ENCODE measurements at regions not wholly inside any gene's neighbourhood (a gene's known extent, or its start where the extent isn't known, plus 50 kb on each side); places are given as distances from the start of the nearest gene placed in this dataset.
A peak's percentile ranks its signal among the peaks of the same experiment; 100 is the strongest.
"Not testable (repeated sequence)": the region's sequence is repeated elsewhere in the genome, so short reads cannot be mapped to it uniquely, and the experiment has no call there.

DNA sequence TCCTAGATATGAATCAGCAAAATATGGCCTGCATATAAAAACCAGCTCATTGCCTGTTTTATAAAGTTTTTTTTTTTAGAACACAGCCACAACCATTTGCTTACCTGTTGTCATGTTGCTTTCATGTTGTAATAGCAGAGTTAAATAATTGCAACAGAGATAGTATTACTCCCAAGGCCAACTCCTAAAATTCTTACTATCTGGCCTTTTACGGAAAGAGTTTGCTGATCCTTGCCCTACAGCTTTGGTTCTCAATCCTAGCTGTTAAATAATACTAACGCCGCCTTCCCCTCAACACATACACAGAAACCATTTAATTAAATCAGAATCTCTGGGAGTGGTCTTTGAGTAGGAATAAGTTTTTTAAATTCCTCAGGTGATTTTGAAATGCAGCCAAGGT, 231.3 kb upstream of the TET2 start:
- intact Hi-C loops (cut with DNase I), result no loop called here
- DNase-seq (ENCODE audit: missing footprints) (no peak), ATAC-seq (no peak)

DNA sequence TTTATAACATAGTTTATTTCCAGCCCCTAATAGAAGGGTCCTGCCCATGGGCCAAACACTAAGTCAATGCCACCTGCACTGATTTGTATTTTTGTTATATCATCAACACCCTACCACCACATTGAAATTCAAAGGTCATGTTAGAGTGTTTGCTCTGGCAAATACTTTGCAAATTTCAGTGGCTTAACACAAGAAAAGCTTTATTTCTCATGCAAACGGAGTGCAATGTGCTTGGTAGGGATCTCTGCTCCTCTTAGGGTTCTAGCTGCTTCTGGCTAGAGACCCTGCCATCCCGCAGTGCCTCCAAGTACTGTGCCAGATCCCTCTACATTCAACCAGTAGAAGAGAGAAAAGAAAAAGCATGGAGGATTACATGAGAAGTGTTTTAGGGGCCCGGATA, 230.8 kb upstream of the TET2 start:
- intact Hi-C loops (cut with DNase I), result no loop called here
- ATAC-seq (no peak), DNase-seq (ENCODE audit: missing footprints) (no peak)

DNA sequence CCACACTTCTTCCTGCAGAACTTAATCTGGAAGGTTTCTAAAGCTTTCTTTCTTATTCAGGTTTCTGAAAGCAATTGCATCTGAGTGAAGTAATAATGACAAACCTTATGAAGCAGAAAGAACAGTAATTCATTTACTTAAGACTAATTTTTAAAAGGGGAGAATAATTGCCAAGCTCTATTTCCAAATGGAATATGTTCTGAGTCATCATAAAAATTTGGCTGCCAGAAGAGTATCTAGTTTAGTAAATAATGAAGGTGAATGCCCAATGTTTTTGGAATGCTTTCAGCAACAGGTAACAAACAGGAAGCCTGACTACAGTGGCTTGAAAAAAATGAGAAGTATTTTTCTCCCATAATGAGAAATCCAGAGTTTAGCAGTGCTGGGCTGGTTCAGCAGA, 227.3 kb upstream of the TET2 start:
- DNase-seq (ENCODE audit: missing footprints), result no peak
- intact Hi-C loops (cut with DNase I), result no loop called here
- no peak for ATAC-seq

DNA sequence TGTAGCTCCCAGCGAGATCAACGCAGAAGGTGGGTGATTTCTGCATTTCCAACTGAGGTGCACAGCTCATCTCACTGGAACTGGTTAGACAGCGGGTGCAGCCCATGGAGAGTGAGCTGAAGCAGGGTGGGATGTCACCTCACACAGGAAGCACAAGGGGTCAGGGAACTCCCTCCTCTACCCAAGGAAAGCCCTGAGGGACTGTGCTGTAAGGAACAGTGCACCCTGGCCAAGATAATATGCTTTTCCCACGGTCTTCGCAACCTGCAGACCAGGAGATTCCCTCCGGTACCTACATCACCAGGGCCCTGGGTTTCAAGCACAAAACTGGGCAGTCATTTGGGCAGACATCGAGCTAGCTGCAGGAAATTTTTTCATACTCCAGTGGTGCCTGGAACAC, 216.4 kb upstream of the TET2 start:
- ATAC-seq (no peak), DNase-seq (ENCODE audit: missing footprints) (no peak)
- intact Hi-C loops (cut with DNase I), result no loop called here

DNA sequence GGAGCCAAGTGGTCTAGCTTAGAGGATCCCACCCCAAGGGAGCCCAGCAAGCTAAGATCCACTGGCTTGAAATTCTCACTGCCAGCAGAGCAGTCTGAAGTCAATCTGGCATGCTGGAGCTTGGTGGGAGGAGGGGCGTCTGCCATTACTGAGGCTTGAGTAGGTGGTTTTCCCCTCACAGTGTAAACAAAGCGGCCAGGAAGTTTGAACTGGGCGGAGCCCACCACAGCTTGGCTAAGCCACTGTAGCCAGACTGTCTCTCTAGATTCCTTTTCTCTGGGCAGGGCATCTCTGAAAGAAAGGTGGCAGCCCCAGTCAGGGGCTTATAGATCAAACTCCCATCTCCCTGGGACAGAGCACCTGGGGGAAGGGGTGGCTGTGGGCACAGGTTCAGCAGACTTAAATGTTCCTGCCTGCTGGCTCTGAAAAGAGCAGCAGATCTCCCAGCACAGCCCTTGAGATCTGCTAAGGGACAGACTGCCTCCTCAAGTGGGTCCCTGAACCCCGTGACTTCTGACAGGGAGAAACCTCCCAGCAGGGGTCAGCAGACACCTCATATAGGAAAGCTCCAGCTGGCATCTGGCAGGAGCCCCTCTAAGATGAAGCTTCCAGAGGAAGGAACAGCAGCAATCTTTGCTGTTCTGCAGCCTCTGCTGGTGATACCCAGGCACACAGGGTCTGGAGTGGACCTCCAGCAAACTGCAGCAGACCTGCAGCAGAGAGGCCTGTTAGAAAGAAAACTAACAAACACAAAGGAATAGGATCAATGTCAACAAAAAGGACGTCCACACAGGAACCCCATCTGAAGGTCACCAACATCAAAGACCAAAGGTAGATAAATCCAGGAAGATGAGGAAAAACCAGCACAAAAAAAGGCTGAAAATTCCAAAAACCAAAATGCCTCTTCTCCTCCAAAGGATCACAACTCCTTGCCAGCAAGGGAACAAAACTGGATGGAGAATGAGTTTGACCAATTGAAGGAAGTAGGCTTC, 215.6 kb upstream of the TET2 start:
- intact Hi-C loops (cut with DNase I), result not testable (repeated sequence)
- peak; percentile 44 for DNase-seq (ENCODE audit: missing footprints)

DNA sequence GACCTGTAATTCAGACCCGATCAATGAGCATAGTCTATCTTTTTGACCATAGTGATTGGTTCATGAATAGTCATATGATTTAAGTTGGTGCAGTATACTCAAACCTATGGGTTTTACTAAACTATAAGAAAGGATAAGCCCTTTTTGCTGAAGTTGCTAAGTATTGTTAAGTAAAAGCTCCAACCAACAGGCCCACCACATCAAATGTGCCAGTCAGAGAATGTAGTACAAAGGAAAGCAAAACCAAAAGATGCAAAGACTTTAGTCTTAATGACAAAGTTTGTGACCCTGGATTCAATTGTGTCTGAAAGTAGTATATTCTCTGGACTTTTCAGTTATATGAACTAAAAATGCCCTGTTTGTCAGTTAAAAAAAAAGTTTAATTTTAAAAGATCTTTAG, 208.1 kb upstream of the TET2 start:
- ATAC-seq, result no peak
- intact Hi-C loops (cut with DNase I), result no loop called here
- no peak for DNase-seq (ENCODE audit: missing footprints)

More for the DNA sequence above, 215.6 kb upstream of the TET2 start:
- ATAC-seq, result not testable (repeated sequence)

DNA sequence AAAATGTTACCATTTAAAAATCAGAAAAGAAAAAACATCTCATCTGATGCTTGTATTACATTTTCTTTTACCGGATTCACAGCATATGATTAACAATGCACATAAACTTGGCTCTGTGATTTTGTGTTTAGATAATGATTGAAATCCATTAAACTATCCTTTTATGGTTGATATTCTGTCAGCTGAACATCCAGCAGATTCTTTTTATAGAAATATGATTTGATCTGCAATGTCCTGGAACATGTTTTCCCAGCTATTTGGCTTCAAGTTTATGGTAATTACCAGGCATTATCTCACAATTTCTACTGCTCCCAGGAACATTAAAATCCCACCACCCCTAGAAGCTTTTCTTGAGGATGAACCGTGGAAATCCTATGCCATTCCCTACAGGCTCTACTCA, 205.7 kb upstream of the TET2 start:
- intact Hi-C loops (cut with DNase I), result no loop called here
- DNase-seq (ENCODE audit: missing footprints), result no peak
- no peak for ATAC-seq

DNA sequence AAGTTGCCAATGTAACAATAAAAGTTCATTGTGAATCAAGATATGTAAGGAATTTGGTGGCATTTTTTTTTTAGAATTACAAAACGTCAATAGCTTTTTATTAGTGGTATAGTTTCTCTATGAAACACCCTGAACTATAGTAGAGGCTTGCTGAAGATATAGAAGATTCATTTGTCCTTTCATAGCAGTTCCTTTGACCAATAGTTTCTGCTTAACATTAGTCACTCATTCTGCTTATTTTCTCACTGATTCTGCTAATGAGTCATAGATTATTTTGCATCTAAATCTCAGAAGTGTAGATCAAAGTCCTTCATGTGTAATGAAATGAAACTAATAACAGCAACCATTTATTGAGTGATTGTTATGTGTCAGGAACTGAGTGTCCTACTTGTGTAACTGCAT, 205.0 kb upstream of the TET2 start:
- ATAC-seq, result no peak

DNA sequence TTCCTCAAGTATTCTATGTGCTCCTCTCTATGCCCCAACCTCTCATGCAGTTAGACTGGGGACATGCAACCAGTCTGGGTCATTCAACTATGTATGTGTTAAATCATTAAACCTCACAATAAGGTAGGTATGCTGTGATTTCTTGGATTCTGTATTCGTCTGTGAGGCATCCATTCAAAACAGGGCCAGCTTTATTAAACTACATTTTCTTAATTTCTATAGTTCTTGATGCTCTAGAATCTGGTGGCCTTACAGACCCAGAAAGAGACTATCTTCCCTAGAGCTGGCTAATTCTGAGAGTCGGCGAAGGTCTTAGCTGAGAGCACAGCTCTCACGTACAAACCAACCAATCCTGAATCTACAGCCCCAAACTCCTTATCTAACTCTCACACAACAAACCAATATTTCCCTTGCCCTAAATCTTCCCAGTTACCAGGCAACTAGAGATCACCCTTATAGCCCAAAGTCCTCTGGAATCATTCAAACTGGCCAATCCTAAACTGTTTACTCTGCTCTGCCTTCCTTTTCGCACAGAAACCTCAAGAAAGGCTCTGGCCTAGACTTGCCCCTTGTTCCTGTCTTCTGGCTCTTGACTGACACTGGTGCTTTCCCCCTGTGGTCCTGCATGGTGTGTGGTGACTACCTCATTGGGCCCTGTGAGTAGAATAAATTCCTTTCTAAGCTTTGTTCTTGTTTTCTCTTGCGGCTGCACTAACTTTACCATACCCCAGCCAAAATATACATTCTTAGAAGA, 203.5 kb upstream of the TET2 start:
- intact Hi-C loops (cut with DNase I), result no loop called here
- no peak for DNase-seq (ENCODE audit: missing footprints)
- no peak for ATAC-seq

More for the DNA sequence above, 205.0 kb upstream of the TET2 start:
- intact Hi-C loops (cut with DNase I), result no loop called here
- no peak for DNase-seq (ENCODE audit: missing footprints)

DNA sequence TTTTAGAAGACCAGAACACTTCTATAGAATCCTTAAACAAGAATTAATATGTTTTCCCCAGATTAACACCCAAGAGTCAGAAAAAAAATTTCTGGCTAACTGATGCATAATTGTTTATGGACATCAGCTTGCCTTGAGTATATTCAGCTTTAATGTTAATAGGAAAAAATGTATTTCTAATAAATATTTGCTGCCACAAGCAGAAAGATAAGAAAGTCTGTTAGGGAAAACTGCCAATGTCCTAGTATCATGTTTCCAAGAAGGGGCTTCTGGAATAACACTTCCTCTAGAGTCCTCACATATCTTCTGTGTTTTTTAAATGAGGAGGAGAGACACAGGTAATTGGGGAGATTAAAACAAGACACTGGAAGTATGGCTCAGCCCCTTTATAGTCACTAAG, 202.1 kb upstream of the TET2 start:
- DNase-seq (ENCODE audit: missing footprints), result no peak
- intact Hi-C loops (cut with DNase I), result no loop called here
- no peak for ATAC-seq

DNA sequence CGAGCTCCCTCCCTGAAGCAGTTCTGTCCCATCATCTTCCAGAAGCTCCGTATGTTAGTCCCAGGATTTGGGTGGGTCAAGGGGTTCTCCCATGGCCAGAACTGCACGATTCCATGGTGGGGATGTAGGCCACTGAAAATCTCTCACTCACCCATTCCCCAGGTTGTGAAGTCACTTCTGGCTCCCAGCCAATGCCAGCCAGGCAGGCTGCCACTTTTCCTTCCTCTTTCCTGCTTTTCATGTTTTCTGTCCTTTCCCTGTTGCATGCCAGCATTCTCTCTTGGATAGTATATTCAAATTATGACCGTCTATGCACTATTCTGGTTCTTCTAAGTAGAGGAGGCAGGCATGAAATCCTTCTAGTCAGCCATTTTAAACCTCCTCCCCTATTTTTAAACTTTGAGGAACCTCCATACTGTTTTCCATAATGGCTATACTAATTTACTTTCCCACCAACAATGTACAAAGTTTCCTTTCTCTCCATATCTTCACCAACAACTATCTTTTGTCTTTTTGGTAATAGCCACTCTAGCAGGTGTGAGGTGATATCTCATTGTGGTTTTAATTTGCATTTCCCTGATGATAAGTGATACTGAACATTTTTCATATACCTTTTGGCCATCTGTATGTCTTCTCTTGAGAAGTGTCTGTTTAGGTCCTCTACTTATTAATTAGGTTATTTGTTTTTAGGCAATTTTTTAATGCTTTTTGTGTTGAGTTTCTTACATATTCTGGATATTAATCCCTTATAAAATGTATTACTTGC, 182.1 kb upstream of the TET2 start:
- intact Hi-C loops (cut with DNase I), result no loop called here
- no peak for DNase-seq (ENCODE audit: missing footprints)
- ATAC-seq, result no peak

DNA sequence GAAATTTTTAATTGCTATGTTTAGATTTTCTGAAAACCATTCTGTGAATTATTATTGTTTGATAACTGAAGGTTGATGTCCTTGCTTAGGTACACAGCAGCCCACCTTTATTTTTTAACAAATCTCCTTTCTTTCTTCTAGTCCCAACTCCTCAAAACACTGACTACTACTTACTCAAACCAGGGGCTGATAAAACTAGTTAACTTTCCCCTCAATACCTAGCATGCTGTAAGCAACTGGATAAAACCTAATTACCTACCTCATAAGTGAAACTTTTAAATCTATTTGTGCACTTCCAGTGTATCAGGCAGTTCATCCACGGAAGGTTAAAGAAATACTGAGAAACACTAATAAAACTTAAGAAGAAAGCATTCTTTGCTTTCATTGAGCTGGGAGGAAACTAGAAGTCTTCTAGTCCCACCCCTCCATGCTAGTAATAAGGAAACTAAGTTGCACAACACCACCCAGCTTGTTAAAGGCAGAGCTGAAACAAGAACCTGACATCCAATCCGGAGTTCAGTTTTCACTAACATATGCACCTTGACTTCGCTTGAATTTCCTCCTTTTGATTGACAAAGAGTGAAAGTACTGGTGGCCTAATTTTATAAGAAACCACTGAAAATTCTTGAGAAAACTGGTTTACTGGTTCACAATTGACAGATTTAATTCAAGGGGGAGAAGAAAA, 180.2 kb upstream of the TET2 start:
- intact Hi-C loops (cut with DNase I), result no loop called here
- ATAC-seq, result peak; percentile 54
- DNase-seq (ENCODE audit: missing footprints), result no peak

DNA sequence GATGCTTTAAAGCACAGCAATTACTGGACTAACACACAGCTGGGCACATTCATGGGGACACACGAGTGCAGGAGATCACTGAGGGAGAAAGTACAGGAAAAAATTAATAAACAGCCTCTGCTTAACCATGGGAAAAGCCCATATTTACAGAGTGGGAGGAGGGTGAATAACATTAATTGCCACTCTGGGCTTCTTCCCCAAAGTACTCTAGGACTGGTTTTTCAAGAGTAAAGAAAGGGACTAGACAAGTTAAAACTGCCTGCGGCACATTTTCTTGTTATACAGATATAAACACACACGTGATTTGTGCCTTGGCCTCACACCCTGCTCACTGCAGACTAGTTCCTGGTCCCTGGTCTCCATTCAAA, 179.7 kb upstream of the TET2 start:
- intact Hi-C loops (cut with DNase I), result no loop called here
- DNase-seq (ENCODE audit: missing footprints), result no peak
- ATAC-seq, result no peak

DNA sequence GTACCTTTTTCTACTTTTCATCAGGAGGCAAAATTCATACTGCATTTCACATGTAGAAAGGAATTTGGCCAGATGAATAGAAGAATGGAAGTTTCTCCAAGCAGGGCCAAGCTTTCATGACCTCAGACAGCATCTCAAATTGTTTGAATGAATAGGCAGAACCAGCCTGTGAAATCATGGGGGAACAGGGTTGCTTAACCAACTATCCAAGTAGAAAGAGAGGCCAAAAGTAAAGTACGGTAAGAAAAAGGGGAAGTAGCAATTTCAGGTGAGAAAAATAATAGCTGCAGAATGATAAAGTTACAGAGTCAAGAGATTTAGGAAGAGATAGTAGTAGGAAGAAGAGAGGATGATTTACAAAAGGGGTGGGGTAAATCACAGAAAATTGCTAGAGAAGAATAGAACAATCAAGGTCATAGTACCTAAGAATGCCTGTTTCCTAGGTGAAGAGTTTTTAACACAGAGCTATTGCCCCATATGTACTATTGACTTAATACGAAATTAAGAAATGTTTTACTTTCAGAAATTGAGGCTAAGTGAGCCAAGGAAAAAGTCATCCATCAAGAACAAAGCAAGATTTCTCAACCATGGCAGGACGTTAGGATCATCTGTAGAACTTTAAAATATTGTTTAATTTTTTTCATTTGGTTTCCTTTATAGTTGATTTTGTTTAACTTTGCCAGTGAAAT, 177.1 kb upstream of the TET2 start:
- ATAC-seq (no peak), DNase-seq (ENCODE audit: missing footprints) (no peak)
- intact Hi-C loops (cut with DNase I), result no loop called here

DNA sequence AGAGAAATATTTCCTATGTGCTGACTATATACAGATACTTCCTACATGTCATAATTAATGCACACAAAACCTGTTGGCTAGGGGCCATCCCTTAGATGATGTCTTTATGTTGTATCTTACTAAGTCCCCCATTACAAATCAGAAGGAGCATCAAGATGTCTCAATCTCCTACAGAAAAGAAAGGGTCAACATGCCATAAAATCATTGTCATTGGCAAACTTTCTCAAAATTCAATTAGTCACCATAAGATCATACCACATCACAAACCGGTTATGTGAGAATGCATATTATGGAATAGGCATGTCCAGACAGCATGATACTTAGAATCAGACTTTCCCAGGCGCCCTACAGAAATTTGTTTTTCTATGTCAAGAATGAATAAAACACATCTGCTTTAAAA, 175.2 kb upstream of the TET2 start:
- DNase-seq (ENCODE audit: missing footprints) (no peak), ATAC-seq (no peak)
- intact Hi-C loops (cut with DNase I), result no loop called here

DNA sequence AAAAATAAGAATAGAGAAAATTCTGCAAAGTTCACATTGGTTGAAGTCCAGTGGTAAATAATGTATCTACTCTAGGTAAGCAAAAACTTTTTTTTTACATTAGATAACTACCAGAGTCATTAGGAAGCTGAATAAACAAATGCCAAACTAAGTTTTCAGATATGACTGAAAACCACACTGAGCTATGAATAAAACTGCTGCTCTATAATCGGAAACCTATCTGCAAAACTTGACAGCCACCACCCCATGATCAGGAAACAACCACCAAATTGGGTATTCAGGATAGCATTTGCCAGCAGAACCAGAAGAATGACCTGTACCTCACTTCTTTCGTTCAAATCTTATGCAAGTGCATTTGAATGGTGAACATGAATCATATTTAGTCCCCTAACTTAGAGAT, 173.0 kb upstream of the TET2 start:
- ATAC-seq, result no peak
- DNase-seq (ENCODE audit: missing footprints), result no peak
- intact Hi-C loops (cut with DNase I), result no loop called here

DNA sequence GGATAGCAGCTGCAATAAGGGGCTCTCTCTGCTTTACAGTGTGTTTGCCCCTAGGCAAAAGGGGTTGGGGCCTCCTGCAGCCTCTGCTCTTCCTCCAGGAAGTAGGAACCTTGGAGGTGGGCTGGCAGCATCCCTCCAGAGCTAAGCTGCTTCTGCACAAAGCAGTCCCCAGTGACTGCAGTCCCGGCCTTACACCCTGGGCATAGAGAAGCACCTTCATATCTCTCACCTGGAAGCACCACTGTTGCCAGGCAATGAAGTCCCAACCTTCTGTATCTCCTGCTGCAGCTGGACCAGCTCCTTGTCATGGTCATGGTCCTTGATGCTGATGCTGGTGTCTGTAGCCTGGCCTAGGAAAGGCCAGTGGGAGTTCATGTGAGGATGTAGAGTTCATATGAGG, 171.1 kb upstream of the TET2 start:
- DNase-seq (ENCODE audit: missing footprints) (no peak), ATAC-seq (no peak)
- intact Hi-C loops (cut with DNase I), result no loop called here

DNA sequence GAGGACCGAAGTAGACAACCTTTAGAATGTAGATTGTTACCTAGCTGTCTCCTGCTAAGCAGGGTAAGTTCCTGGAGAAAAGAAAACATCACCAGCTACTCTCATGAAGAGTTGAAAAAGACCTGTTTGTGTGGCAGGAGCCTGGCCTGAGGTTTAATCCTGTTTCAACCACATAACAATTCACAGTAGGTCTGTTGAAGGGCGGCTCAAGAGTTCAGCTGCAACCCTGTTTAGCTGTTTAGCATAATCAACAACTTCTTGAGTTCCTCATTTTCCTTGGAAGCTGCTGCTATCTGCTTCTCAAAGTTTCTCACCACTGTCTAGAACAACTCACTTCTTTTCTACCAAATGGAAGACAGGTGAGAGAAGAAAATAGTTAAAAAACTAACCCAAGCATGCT, 170.4 kb upstream of the TET2 start:
- intact Hi-C loops (cut with DNase I), result no loop called here
- no peak for ATAC-seq
- no peak for DNase-seq (ENCODE audit: missing footprints)
